ENCODE measurements at regions not wholly inside any gene's neighbourhood (a gene's known extent, or its start where the extent isn't known, plus 50 kb on each side); places are given as distances from the start of the nearest gene placed in this dataset.

GRCh38 chr11:92845805-92846204 is 123.6 kb upstream of the MTNR1B start:
- peak; percentile 40 for DNase-seq

GRCh38 chr11:92846491-92847125 is 122.8 kb upstream of the MTNR1B start:
- peak; percentile 83 for DNase-seq

- DNase-seq, result no peak
Measured at GRCh38 chr11:92848578-92848977, 120.9 kb upstream of the MTNR1B start.

GRCh38 chr11:92850296-92850826 is 119.1 kb upstream of the MTNR1B start:
- DNase-seq, result peak; percentile 21

- DNase-seq, result no peak
Measured at GRCh38 chr11:92852229-92852628, 117.2 kb upstream of the MTNR1B start.

GRCh38 chr11:92852946-92853345 is 116.5 kb upstream of the MTNR1B start:
- no peak for DNase-seq

- DNase-seq, result no peak
Measured at GRCh38 chr11:92854162-92854561, 115.3 kb upstream of the MTNR1B start.

GRCh38 chr11:92854952-92855351 is 114.5 kb upstream of the MTNR1B start:
- DNase-seq, result no peak

GRCh38 chr11:92855607-92856405 is 113.6 kb upstream of the MTNR1B start:
- DNase-seq, result no peak

GRCh38 chr11:92857407-92857806 is 112.0 kb upstream of the MTNR1B start:
- DNase-seq, result no peak

GRCh38 chr11:92859156-92859690 is 110.2 kb upstream of the MTNR1B start:
- DNase-seq, result peak; percentile 9

GRCh38 chr11:92861634-92862033 is 107.8 kb upstream of the MTNR1B start:
- no peak for DNase-seq

GRCh38 chr11:92865352-92865751 is 104.1 kb upstream of the MTNR1B start:
- DNase-seq, result no peak

DNA sequence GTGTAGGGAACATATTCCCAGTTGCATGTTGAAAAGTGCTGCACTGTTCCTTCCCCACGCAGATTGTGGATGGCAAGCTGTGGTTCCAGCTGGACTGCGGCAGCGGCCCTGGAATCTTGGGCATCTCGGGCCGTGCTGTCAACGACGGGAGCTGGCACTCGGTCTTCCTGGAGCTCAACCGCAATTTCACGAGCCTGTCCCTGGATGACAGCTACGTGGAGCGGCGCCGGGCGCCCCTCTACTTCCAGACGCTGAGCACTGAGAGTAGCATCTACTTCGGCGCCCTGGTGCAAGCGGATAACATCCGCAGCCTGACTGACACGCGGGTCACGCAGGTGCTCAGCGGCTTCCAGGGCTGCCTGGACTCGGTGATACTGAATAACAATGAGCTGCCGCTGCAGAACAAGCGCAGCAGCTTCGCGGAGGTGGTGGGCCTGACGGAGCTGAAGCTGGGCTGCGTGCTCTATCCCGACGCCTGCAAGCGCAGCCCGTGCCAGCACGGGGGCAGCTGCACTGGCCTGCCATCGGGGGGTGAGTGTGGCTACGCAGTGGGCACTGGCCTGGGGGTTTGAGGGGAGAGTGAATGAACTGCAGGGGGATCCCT is 102.7 kb upstream of the MTNR1B start:
- no peak for DNase-seq

DNA sequence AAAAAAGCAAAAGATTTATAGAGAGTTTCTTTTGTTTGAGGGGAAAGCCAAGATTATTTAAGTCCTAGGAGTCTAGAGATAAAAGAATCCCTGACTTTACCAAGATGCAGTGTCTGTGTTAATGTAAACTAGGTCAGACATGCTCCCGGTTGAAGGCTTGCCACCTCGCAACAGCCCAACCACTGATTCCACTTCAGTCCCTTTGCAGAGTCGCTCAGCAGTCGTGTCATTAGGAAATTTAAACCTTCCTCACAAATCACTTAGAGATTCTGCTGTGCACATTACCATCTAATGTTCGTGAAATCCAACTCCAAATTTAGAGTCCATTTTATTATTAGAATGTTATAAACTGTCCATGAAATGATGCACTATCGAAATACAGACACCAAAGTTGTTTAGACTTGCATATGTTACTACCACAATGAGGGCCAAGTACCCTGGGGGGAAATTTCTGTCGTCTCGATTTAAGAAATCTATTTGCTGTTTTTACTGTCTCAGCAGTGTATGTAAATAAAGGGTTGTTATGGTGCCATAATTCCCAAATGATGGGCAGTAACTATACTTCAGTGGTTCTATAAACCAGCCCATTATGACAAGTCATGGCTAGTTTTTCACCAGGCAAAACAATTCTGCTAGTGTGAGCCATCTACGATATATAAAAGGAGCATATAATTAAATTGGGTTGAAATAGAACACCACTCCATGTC is 101.4 kb upstream of the MTNR1B start:
- no peak for DNase-seq

- DNase-seq, result no peak
Measured at GRCh38 chr11:92869716-92870115, 99.7 kb upstream of the MTNR1B start.

DNA sequence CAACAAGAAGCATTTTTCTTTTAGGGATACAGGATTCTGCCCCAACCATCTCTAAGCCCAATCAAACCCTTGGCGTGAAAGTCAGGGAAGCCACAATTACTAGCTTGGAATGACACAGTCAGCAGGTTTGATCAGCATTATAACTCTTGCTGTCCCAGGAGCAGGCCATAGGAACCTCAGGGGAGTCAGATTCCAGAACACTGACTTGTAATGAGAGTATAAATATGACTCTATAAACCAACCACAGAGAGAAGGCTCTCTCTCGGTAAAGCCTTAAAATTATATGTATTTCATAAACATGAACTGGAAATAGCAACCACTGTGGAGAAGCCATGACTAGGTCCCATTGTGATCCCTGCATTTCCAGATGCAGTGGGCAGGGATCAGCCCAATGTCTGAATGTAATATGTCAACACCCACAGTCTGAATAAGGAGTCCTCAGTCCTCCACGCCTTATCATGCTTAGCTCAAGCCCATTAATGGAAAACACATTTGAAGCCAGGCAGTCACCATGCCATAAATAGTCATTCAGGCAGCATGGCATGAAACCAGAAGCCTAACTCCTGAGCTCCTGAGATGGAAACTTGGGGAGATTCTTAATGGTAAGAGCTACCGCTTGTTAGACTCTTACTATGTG is 99.1 kb upstream of the MTNR1B start:
- DNase-seq, result peak; percentile 79

DNA sequence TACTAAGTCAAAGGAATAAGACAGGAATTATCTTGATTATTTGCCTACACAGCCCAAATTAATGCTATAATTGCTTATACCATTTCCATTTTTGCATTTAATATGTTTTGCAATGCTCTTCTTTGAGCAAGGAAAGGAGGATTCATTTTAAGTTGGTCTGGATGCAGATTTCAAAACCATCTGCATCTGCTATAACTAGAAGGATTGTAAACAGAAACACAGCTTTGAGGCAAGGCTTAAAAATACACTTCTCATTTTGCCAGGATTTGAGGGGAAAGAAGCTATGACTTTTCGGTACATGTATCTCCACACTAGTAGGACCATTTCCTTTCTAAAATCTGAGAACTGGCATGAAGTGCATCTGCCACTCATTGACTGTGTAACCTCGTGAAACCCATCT is 95.9 kb upstream of the MTNR1B start:
- no peak for DNase-seq

- peak; percentile 34 for DNase-seq
Measured at GRCh38 chr11:92875473-92875872, 94.0 kb upstream of the MTNR1B start.

GRCh38 chr11:92879086-92879485 is 90.4 kb upstream of the MTNR1B start:
- no peak for DNase-seq

DNA sequence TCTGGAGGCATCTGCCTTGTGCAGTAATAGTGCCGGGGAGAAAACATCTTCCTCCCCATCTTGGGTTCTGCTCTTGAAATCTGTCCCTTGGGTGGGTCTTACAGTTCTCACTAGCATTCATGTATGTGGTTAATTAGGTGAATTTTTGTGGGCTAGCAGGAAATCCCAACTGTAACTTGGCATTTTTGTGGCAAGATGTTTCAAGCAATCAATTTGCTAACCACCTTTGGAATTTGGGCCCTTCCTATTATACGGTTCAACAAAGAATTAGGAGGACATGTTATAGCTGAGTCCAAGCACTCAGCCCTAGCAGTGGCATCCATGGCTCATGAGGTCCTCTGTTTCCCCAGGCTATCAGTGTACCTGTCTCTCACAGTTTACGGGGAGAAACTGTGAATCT is 89.1 kb upstream of the MTNR1B start:
- DNase-seq, result peak; percentile 88

GRCh38 chr11:92881940-92882450 is 87.5 kb upstream of the MTNR1B start:
- DNase-seq, result no peak

Measured in fibroblast of skin of right quadriceps (primary cell).